Cardiac muscle cell (in vitro differentiated cells and primary cell): ENCODE measurements at regions not wholly inside any gene's neighbourhood (a gene's known extent, or its start where the extent isn't known, plus 50 kb on each side); places are given as distances from the start of the nearest gene placed in this dataset.

Experiments used
- DNase-seq, 2 donors: peaks; one replicate each; pipeline versions ENCODE4 v3.0.0 to v3.0.0-alpha.2; 2010 to 2017; ENCODE audit warnings: low read depth in 1 of 2, low spot score in 1 of 2
- H3K27ac ChIP-seq: fragments of 200-600 bp; sonication (generic); 2 replicates; pipeline ENCODE4 v1.5.1; 2016
- H3K27me3 ChIP-seq: fragments of 200-600 bp; sonication (generic); 2 replicates; pipeline ENCODE4 v1.6.0; 2016; ENCODE audit warnings: control low read depth
- H3K36me3 ChIP-seq: fragments of 200-600 bp; sonication (generic); 2 replicates; pipeline ENCODE4 v1.5.1; 2016; ENCODE audit warnings: control low read depth
- H3K4me1 ChIP-seq: fragments of 200-600 bp; sonication (generic); 2 replicates; pipeline ENCODE4 v1.8.1; 2017; ENCODE audit warnings: low read depth, mild to moderate bottlenecking, mixed run types
- H3K4me3 ChIP-seq: fragments of 200-600 bp; sonication (generic); 2 replicates; pipeline ENCODE4 v1.5.1; 2016; ENCODE audit warnings: mild to moderate bottlenecking
- H3K9me3 ChIP-seq: fragments of 200-600 bp; sonication (generic); 2 replicates; pipeline ENCODE4 v1.5.1; 2017; ENCODE audit warnings: low read depth, mild to moderate bottlenecking, control low read depth
- TF ChIP-seq, protein P1 (sequence below): IDR thresholded peaks from 2 replicates; pipeline ENCODE4 v1.5.1; 2012; ENCODE audit warnings: low read depth, mild to moderate bottlenecking, low read length

- H3K9me3 ChIP-seq: no peaks in the 10 kb centered on the region
- H3K27me3 ChIP-seq: peaks cover 18% of the 10 kb centered on the region
- H3K4me3 ChIP-seq: no peak overlapping the region
- no peaks in the 10 kb centered on the region for H3K36me3 ChIP-seq
- no peaks in the 10 kb centered on the region for H3K4me1 ChIP-seq
- TF ChIP-seq, protein P1, sequence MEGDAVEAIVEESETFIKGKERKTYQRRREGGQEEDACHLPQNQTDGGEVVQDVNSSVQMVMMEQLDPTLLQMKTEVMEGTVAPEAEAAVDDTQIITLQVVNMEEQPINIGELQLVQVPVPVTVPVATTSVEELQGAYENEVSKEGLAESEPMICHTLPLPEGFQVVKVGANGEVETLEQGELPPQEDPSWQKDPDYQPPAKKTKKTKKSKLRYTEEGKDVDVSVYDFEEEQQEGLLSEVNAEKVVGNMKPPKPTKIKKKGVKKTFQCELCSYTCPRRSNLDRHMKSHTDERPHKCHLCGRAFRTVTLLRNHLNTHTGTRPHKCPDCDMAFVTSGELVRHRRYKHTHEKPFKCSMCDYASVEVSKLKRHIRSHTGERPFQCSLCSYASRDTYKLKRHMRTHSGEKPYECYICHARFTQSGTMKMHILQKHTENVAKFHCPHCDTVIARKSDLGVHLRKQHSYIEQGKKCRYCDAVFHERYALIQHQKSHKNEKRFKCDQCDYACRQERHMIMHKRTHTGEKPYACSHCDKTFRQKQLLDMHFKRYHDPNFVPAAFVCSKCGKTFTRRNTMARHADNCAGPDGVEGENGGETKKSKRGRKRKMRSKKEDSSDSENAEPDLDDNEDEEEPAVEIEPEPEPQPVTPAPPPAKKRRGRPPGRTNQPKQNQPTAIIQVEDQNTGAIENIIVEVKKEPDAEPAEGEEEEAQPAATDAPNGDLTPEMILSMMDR: no peak
- no peak overlapping the region for H3K27ac ChIP-seq
- DNase-seq: peak in 1 of 2 donors; percentile 17
Measured at GRCh38 chr2:129929321-129930290, 49.9 kb upstream of the RAB6C start.
